Hindlimb muscle (tissue), 1 donor: ENCODE measurements at regions not wholly inside any gene's neighbourhood (a gene's known extent, or its start where the extent isn't known, plus 50 kb on each side); places are given as distances from the start of the nearest gene placed in this dataset.
A peak's percentile ranks its signal among the peaks of the same experiment; 100 is the strongest.

Source experiments
- DNase-seq: peaks from one replicate; pipeline ENCODE4 v3.0.0-alpha.2; 2013

- no peak for DNase-seq
These were observed 203.8 kb upstream of the SOX1 start for GRCh38 chr13:111862836-111863815.

DNA sequence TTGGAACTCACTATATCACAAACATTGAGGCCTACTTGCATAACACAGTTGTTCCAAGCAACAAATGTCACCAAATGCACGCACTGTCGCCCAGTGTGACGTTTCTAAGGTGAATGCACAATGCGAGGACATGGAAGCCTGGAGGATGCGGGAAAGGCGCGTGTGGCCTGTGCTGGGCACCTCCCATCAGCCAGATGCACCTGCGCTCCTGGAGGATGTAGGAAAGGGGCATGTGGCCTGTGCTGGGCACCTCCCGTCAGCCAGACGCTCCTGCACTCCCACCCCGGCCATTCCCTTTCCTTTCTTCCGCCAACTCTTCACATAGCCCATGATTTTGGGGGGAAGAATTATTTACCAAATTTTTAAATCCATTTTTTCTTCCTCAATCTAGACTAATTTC is 202.4 kb upstream of the SOX1 start:
- no peak for DNase-seq

- no peak for DNase-seq
These were observed 201.9 kb upstream of the SOX1 start for GRCh38 chr13:111865046-111865445.

DNA sequence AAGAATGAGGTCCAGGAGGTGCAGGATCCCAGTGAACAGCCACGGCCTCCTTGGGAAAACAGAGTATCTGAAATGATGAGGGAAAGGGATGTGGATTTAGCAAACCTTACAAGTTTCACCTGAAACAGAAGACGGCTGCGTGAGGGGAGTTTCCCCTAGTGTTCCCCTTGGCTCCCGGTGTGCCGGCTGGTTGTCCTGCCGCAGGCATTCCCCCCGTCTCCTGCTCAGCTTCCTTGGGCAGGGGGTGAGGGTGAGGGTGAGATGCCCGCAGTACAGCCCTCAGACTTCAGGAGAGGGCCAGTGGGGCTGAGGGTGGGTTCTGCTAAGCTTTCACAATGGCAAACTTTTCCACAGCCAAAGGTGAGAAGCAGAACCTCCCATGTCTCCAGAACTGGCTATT is 201.1 kb upstream of the SOX1 start:
- no peak for DNase-seq

DNA sequence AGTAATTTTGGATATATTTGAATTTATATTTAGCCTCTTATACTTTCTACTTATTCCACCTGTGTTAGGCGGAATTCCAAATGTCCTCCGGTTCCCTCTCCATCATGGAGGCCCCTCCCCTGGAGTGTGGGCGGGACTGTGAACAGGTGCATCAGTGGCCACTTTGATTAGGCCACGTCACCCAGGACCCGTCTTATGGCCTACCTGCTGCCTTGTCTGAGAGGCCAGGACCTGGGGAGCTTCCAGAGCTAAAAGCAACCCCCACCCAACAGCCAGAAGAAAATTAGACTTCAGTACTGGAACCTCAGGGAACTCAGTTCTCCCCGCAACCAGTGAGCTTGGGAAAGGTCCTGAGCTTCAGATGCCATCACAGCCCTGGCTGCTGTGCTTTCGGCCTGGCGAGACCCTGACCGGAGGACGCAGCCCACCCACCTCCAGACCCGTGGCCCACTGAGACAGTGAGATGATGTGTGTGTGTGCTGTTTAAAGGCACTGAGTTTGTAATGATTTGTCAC is 200.2 kb upstream of the SOX1 start:
- no peak for DNase-seq

DNA sequence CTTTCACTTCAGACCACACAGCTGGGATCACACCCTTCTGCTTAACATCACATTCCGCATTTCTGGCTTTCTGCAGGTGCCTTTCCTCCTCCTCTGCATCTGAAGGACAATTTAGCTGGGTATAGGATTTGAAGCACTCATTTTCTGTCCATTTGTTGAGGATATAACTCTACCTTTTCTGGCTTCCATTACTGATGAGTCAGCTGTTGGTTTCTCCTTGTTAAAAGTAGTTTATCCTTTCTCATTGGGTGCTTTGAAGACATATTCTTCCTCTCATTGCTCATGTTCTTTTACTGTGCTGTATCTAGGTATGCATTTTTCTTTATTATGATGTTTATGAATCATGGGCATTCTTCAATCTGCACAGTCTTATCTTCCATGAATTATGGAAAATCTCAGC is 199.3 kb upstream of the SOX1 start:
- no peak for DNase-seq

- DNase-seq = no peak
These were observed 198.2 kb upstream of the SOX1 start for GRCh38 chr13:111868716-111869115.

DNA sequence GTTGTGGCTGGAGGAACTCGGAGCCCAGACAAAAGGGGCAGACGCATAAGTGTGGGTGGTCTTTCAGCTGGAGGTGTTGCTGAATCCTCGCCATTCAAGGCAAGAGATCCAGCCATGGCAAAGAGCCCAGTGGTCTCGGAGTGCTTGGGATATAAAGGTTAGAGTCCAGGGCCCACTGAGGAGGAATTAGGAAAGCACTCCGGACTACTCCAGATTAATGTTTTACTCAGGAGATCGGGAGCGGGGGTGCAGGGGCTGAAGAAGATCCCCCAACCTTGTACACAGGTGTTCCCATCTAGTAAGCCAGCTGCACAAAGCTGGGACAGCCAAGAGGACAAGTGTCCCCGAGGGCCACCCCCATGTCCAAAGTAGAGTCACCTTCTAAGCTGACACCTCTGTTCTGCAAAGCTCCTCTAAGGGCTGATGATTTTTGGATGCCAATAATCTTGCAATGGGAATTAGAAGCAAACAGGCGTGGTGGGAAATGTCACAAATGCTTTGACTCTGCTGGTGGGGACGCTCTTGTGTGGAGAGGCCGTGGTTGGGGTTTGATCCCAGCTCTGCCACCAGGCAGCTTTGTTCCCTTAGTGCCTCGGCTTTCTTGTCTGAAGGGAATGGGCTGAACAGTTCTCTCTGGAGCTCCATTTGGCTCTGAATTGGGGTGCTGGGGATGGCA is 194.3 kb upstream of the SOX1 start:
- DNase-seq = no peak

- no peak for DNase-seq
These were observed 193.2 kb upstream of the SOX1 start for GRCh38 chr13:111873676-111874178.

- DNase-seq = no peak
These were observed 192.0 kb upstream of the SOX1 start for GRCh38 chr13:111874981-111875380.

DNA sequence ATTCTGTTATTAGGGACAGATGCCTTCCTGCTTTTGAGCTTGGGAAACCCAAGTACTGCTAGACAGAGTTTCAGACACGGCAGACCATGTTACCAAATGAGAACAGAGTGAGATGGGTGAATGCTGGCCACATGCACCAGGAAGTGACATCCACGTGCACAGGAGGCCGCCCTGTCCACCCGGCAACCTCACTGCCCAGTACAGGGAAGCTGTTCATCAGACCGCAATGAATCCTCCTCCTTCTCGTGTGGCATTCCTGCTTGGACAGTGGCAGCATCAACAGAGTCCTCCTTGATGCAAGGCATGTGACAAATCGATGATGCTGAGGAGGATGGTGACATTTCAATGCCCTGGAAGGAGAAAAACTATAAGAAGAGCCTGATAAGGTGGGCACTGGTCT is 191.0 kb upstream of the SOX1 start:
- DNase-seq = no peak

GRCh38 chr13:111876506-111876905 is 190.4 kb upstream of the SOX1 start:
- DNase-seq = no peak

GRCh38 chr13:111877906-111878305 is 189.0 kb upstream of the SOX1 start:
- DNase-seq = no peak

DNA sequence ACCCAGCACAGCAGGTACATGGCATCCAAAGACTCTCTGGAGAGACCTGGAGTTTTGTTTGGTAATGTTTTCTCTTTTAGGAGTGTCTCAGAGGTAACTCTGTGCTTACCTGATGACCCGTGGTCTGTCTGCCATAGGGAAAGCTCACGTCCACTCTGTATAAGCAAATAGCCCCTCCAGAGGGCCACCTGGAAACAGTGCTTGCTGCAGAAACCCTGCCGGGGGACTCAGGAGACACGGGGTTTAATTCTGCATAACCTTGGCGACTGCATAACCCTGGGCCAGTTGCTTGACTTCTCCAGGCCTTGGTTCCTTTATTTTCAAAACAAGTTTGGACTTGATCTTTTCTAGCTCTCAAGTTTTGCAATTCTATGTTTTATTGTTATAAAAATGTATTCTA is 187.2 kb upstream of the SOX1 start:
- no peak for DNase-seq

- no peak for DNase-seq
These were observed 186.8 kb upstream of the SOX1 start for GRCh38 chr13:111880185-111880584.

DNA sequence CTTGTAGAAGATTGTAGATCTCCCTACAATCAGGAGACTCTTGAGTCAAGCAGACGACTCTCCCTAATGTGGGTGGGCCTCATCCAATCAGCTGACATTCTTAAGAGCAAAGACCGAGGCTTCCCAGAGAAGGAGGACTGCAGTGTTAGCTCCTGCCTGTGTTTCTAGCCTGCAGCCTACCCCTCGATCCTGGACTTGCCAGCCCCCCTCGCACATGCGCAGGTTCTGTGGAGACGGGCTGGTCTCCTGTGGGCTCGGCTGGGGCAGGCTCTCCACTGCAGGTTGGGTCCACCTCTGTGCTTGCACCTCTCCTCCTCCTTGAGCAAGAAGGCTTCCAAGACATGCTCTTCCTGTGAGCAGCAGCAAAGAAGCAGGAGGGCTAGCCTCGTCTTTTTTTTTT is 185.2 kb upstream of the SOX1 start:
- no peak for DNase-seq

DNA sequence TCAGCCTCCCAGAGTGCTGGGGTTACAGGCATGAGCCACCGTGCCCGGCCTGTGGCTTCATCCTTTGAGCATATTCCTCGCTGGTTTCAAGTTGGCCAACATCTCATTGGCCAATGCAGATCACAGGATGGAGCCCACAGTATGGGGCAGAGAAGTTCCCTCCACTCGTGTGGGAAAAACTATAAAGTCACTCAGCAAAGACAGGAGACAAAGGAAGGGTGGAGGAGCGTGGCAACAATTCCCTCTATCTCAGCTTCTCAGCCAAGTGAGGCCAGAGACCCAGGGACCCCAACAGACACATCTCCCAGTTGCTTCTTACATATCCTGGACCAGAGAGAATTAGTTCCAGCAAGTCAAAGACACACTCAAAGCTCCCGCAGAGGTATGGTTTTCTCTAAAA is 184.6 kb upstream of the SOX1 start:
- no peak for DNase-seq

- no peak for DNase-seq
These were observed 183.2 kb upstream of the SOX1 start for GRCh38 chr13:111883571-111884343.

GRCh38 chr13:111886217-111886945 is 180.6 kb upstream of the SOX1 start:
- DNase-seq = no peak

DNA sequence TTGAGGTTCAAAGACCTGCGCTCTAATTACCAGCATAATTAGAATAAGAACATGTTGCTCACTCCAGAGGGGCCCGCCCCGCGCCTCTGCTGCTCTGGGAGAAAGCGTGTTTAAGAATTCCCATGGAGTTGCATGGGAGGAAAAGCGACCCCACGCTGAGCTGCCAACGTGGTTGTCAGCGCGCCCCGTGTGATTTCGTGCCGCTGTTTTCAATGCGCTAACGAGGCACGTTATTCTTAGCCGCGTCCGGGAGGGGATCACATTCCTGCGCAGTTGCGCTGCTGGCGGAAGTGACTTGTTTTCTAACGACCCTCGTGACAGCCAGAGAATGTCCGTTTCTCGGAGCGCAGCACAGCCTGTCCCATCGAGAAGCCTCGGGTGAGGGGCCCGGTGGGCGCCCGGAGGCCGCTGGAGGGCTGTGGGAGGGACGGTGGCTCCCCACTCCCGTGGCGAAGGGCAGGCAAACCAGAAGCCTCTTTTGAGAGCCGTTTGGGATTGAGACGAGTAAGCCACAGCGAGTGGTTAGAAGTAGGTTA is 173.8 kb upstream of the SOX1 start:
- peak; percentile 61 for DNase-seq

- no peak for DNase-seq
These were observed 173.1 kb upstream of the SOX1 start for GRCh38 chr13:111893607-111894443.
